Upper lobe of right lung (tissue), 1 donor: ENCODE measurements at regions not wholly inside any gene's neighbourhood (a gene's known extent, or its start where the extent isn't known, plus 50 kb on each side); places are given as distances from the start of the nearest gene placed in this dataset.

ENCODE experiments used
- ATAC-seq: fragments of 200-7000 bp; cut with Tn5 transposase; one replicate; pipeline ENCODE4 v1.9.1; 2020; ENCODE audit warnings: mild to moderate bottlenecking, moderate library complexity
- DNase-seq: peaks from one replicate; pipeline ENCODE4 v3.0.0-alpha.2; 2020
- H3K27ac ChIP-seq: fragments of 200-600 bp; one replicate; pipeline ENCODE4 v1.8.0; 2022
- H3K27me3 ChIP-seq: fragments of 200-600 bp; one replicate; pipeline ENCODE4 v1.8.0; 2022; ENCODE audit warnings: mild to moderate bottlenecking
- H3K36me3 ChIP-seq: fragments of 200-600 bp; one replicate; pipeline ENCODE4 v1.8.0; 2022
- H3K4me1 ChIP-seq: fragments of 200-600 bp; one replicate; pipeline ENCODE4 v1.8.0; 2022
- H3K4me3 ChIP-seq: fragments of 200-600 bp; one replicate; pipeline ENCODE4 v1.8.0; 2022; ENCODE audit warnings: mild to moderate bottlenecking
- H3K9me3 ChIP-seq: fragments of 200-600 bp; one replicate; pipeline ENCODE4 v1.8.0; 2022
- CTCF ChIP-seq: fragments of 200-600 bp; IDR thresholded peaks from one replicate; pipeline ENCODE4 v1.8.0; 2022; ENCODE audit warnings: antibody characterized with exemption
- intact Hi-C: fragments of 100-400 bp; cut with DNase I; formaldehyde crosslinking; loops from one replicate; pipeline ENCODE4 v1.11.0; 2022
- donor health status: DM: no; HTN: yes; CAD: no; lungs with severe emphysema.

- intact Hi-C loops = no loop called here
- Histone ChIP-seq H3K36me3 (no peaks in the 10 kb centered on the region), H3K4me1 (no peaks in the 10 kb centered on the region), H3K9me3 (no peaks in the 10 kb centered on the region), H3K4me3 (no peak overlapping the region), H3K27ac (no peak overlapping the region), H3K27me3 (no peaks in the 10 kb centered on the region)
- no peak for TF ChIP-seq CTCF
- no peak for DNase-seq
- ATAC-seq = no peak
Observed at GRCh38 chr13:63139277-63139676, 1723.6 kb upstream of the PCDH20 start.

GRCh38 chr13:63129995-63130394 lies 1714.3 kb upstream of the PCDH20 start:
- no peak for TF ChIP-seq CTCF
- intact Hi-C loops = no loop called here
- no peaks in the 10 kb centered on the region for H3K36me3 ChIP-seq
- ATAC-seq = no peak
- no peak for DNase-seq
- no peaks in the 10 kb centered on the region for H3K9me3 ChIP-seq
- no peaks in the 10 kb centered on the region for H3K27me3 ChIP-seq
- no peaks in the 10 kb centered on the region for H3K4me1 ChIP-seq
- no peak overlapping the region for H3K27ac ChIP-seq
- no peak overlapping the region for H3K4me3 ChIP-seq

GRCh38 chr13:63128716-63129115 lies 1713.1 kb upstream of the PCDH20 start:
- Histone ChIP-seq H3K36me3 (no peaks in the 10 kb centered on the region), H3K4me1 (no peaks in the 10 kb centered on the region), H3K27me3 (no peaks in the 10 kb centered on the region), H3K4me3 (no peak overlapping the region), H3K9me3 (no peaks in the 10 kb centered on the region), H3K27ac (no peak overlapping the region)
- TF ChIP-seq CTCF = no peak
- ATAC-seq = no peak
- no peak for DNase-seq
- intact Hi-C loops = no loop called here

- Histone ChIP-seq H3K4me3 (no peak overlapping the region), H3K27me3 (no peaks in the 10 kb centered on the region), H3K27ac (no peak overlapping the region), H3K36me3 (no peaks in the 10 kb centered on the region), H3K9me3 (no peaks in the 10 kb centered on the region), H3K4me1 (no peaks in the 10 kb centered on the region)
- intact Hi-C loops = no loop called here
- peak; percentile 41 for TF ChIP-seq CTCF
- no peak for DNase-seq
- no peak for ATAC-seq
Observed at GRCh38 chr13:63124863-63125262, 1709.2 kb upstream of the PCDH20 start.

GRCh38 chr13:63120883-63121282 lies 1705.2 kb upstream of the PCDH20 start:
- no peaks in the 10 kb centered on the region for H3K36me3 ChIP-seq
- no peaks in the 10 kb centered on the region for H3K4me1 ChIP-seq
- H3K4me3 ChIP-seq = no peak overlapping the region
- ATAC-seq (no peak), DNase-seq (no peak)
- intact Hi-C loops = no loop called here
- TF ChIP-seq CTCF = no peak
- no peaks in the 10 kb centered on the region for H3K27me3 ChIP-seq
- H3K9me3 ChIP-seq = no peaks in the 10 kb centered on the region
- H3K27ac ChIP-seq = no peak overlapping the region

GRCh38 chr13:63117710-63118109 lies 1702.1 kb upstream of the PCDH20 start:
- H3K9me3 ChIP-seq = no peaks in the 10 kb centered on the region
- no peak overlapping the region for H3K4me3 ChIP-seq
- intact Hi-C loops = no loop called here
- H3K27ac ChIP-seq = no peak overlapping the region
- no peaks in the 10 kb centered on the region for H3K4me1 ChIP-seq
- no peak for ATAC-seq
- H3K27me3 ChIP-seq = no peaks in the 10 kb centered on the region
- H3K36me3 ChIP-seq = no peaks in the 10 kb centered on the region
- no peak for TF ChIP-seq CTCF
- no peak for DNase-seq
